H1 (cell line): ENCODE measurements at regions not wholly inside any gene's neighbourhood (a gene's known extent, or its start where the extent isn't known, plus 50 kb on each side); places are given as distances from the start of the nearest gene placed in this dataset.

Experiments
- CTCF ChIA-PET: fragments of 300-600 bp; sonication (Branson Sonifier 250); formaldehyde crosslinking; loops from one replicate; lab custom pipeline; 2021; ENCODE audit not compliant: partially characterized antibody; lab: Charles Lee
- POLR2A ChIA-PET: fragments of 300-600 bp; sonication (Branson Sonifier 250); formaldehyde crosslinking; loops from one replicate; lab custom pipeline; 2021; ENCODE audit warnings: inconsistent platforms; ENCODE audit not compliant: partially characterized antibody; lab: Charles Lee
- DNase-seq, 2 experiments: peaks; one replicate each; pipeline versions ENCODE4 v3.0.0 to v3.0.0-alpha.2; 2010 to 2022; ENCODE audit warnings: low spot score in 2 of 2, low read depth in 1 of 2, mixed read lengths in 1 of 2
- FAIRE-seq: peaks from 2 replicates; lab custom pipeline; 2011; peaks lifted over from hg19 to GRCh38; lab: Jason Lieb, UNC
- H2AFZ ChIP-seq: 2 replicates; pipeline ENCODE4 v1.8.1; 2012; ENCODE audit warnings: low read length, inconsistent platforms
- H2AK5ac ChIP-seq: 2 replicates; pipeline ENCODE4 v1.6.1; 2013; ENCODE audit warnings: low read depth, low read length
- H2BK120ac ChIP-seq: replicated peaks from 2 replicates; pipeline ENCODE3; 2013; ENCODE audit warnings: low read depth, low read length, inconsistent platforms
- H2BK12ac ChIP-seq: 2 replicates; pipeline ENCODE4 v1.6.1; 2013; ENCODE audit warnings: low read depth, low read length
- H2BK15ac ChIP-seq: 2 replicates; pipeline ENCODE4 v1.6.1; 2013; ENCODE audit warnings: low read length
- H2BK20ac ChIP-seq: 2 replicates; pipeline ENCODE4 v1.6.1; 2013; ENCODE audit warnings: low read length
- H2BK5ac ChIP-seq: 2 replicates; pipeline ENCODE4 v1.6.1; 2013; ENCODE audit warnings: low read depth, low read length
- H3K14ac ChIP-seq: 2 replicates; pipeline ENCODE4 v1.6.1; 2013; ENCODE audit warnings: inconsistent platforms; ENCODE audit not compliant: insufficient read length
- H3K18ac ChIP-seq: 2 replicates; pipeline ENCODE4 v1.6.1; 2013; ENCODE audit warnings: low read length; ENCODE audit errors: extremely low read depth
- H3K23ac ChIP-seq: 2 replicates; pipeline ENCODE4 v1.6.1; 2013; ENCODE audit warnings: inconsistent platforms; ENCODE audit not compliant: insufficient read length
- H3K23me2 ChIP-seq: 2 replicates; pipeline ENCODE4 v1.6.1; 2013; ENCODE audit warnings: low read depth, low read length
- H3K27ac ChIP-seq: 2 replicates; pipeline ENCODE4 v1.6.1; 2011; ENCODE audit warnings: low read depth, low read length, inconsistent platforms
- H3K27me3 ChIP-seq, 4 experiments: replicated peaks in 1 of 4; 1 replicate in 1 of 4; 2 replicates in 3 of 4; pipeline versions ENCODE4 v1.6.1 to v1.8.1; 2011 to 2013; ENCODE audit warnings: low read length in 3 of 4, mild to moderate bottlenecking in 3 of 4, inconsistent platforms in 2 of 4, mixed read lengths in 2 of 4, moderate library complexity in 1 of 4; ENCODE audit not compliant: control insufficient read depth in 3 of 4, insufficient read depth in 3 of 4; ENCODE audit errors: extremely low read depth in 1 of 4
- H3K36me3 ChIP-seq, 4 experiments: 2 replicates each; pipeline versions ENCODE4 v1.6.1 to v1.8.1; 2011 to 2013; ENCODE audit warnings: mild to moderate bottlenecking in 4 of 4, low read length in 3 of 4, moderate library complexity in 2 of 4, control low read depth in 1 of 4, inconsistent platforms in 1 of 4; ENCODE audit not compliant: insufficient read depth in 4 of 4, control insufficient read depth in 2 of 4
- H3K4ac ChIP-seq: replicated peaks from 2 replicates; pipeline ENCODE3; 2013; ENCODE audit warnings: low read length, low read depth, mixed read lengths, inconsistent platforms; ENCODE audit not compliant: insufficient read length
- H3K4me1 ChIP-seq, 4 experiments: replicated peaks in 1 of 4; 1 replicate in 1 of 4; 2 replicates in 3 of 4; pipeline versions ENCODE4 v1.6.1 to v1.8.1; 2011 to 2013; ENCODE audit warnings: low read length in 3 of 4, inconsistent platforms in 2 of 4, mixed read lengths in 1 of 4; ENCODE audit not compliant: insufficient read depth in 4 of 4, control insufficient read depth in 3 of 4
- H3K4me2 ChIP-seq, 2 experiments: 2 replicates each; pipeline versions ENCODE4 v1.6.1 to v1.8.1; 2011 to 2013; ENCODE audit warnings: low read depth in 2 of 2, low read length in 2 of 2, control low read depth in 1 of 2, inconsistent platforms in 1 of 2, mild to moderate bottlenecking in 1 of 2; ENCODE audit not compliant: insufficient read depth in 1 of 2
- H3K4me3 ChIP-seq, 4 experiments: fragments of 200-600, 300-600 bp in 1 of 4; sonication (generic), shearing (Covaris generic), sonication (Bioruptor Twin) in 1 of 4; 2 replicates each; pipeline versions ENCODE4 v1.5.1 to v1.8.1; 2011 to 2016; ENCODE audit warnings: low read length in 4 of 4, low read depth in 3 of 4, control low read depth in 2 of 4, inconsistent platforms in 2 of 4, mild to moderate bottlenecking in 2 of 4, mixed read lengths in 1 of 4, moderate library complexity in 1 of 4; ENCODE audit not compliant: insufficient read depth in 2 of 4; ENCODE audit errors: extremely low read depth in 1 of 4
- H3K56ac ChIP-seq: replicated peaks from 2 replicates; pipeline ENCODE3; 2013; ENCODE audit warnings: low read depth, mild to moderate bottlenecking, mixed read lengths, low read length, inconsistent platforms; ENCODE audit not compliant: insufficient read length
- H3K79me1 ChIP-seq: 2 replicates; pipeline ENCODE4 v1.6.1; 2013; ENCODE audit warnings: low read depth, low read length, control low read depth
- H3K79me2 ChIP-seq, 2 experiments: 2 replicates each; pipeline versions ENCODE4 v1.6.1 to v1.8.1; 2012 to 2013; ENCODE audit warnings: low read length in 2 of 2, mild to moderate bottlenecking in 2 of 2, inconsistent platforms in 1 of 2; ENCODE audit not compliant: insufficient read depth in 2 of 2, control insufficient read depth in 1 of 2
- H3K9ac ChIP-seq, 4 experiments: replicated peaks in 1 of 4; 1 replicate in 1 of 4; 2 replicates in 3 of 4; pipeline versions ENCODE4 v1.6.1 to v1.8.1; 2011 to 2013; ENCODE audit warnings: low read depth in 3 of 4, low read length in 3 of 4, control low read depth in 2 of 4, mild to moderate bottlenecking in 2 of 4, moderate library complexity in 2 of 4, inconsistent platforms in 1 of 4; ENCODE audit errors: extremely low read depth in 1 of 4
- H3K9me3 ChIP-seq, 2 experiments: 2 replicates each; pipeline versions ENCODE4 v1.6.1 to v1.8.1; 2012 to 2013; ENCODE audit warnings: mild to moderate bottlenecking in 2 of 2, moderate library complexity in 2 of 2, control low read depth in 1 of 2, inconsistent platforms in 1 of 2, low read depth in 1 of 2, low read length in 1 of 2, mixed read lengths in 1 of 2; ENCODE audit not compliant: insufficient read depth in 2 of 2
- H4K20me1 ChIP-seq, 2 experiments: replicated peaks in 1 of 2; 2 replicates each; pipeline versions ENCODE3 to v1.8.1; 2011 to 2013; ENCODE audit warnings: inconsistent platforms in 2 of 2, low read length in 2 of 2, mild to moderate bottlenecking in 1 of 2; ENCODE audit not compliant: insufficient read depth in 2 of 2, control insufficient read depth in 1 of 2
- H4K5ac ChIP-seq: 2 replicates; pipeline ENCODE4 v1.6.1; 2013; ENCODE audit warnings: low read length, low read depth, mixed read lengths, inconsistent platforms; ENCODE audit not compliant: insufficient read length
- H4K8ac ChIP-seq: 2 replicates; pipeline ENCODE4 v1.8.0; 2013; ENCODE audit warnings: mild to moderate bottlenecking, moderate library complexity, low read length, inconsistent platforms; ENCODE audit not compliant: insufficient read depth; ENCODE audit errors: extremely low read depth
- H4K91ac ChIP-seq: replicated peaks from 2 replicates; pipeline ENCODE3; 2013; ENCODE audit warnings: low read length, mixed read lengths, inconsistent platforms; ENCODE audit not compliant: insufficient read length
- ASH2L ChIP-seq: fragments of 200-600, 300-600 bp; sonication (generic); IDR thresholded peaks from one replicate; pipeline ENCODE4 v1.7.1; 2017; ENCODE audit warnings: low read length
- BCL11A ChIP-seq, 2 experiments: IDR thresholded peaks; one replicate each; pipeline ENCODE4 v1.6.1; 2011; ENCODE audit warnings: low read depth in 2 of 2, low read length in 2 of 2, mild to moderate bottlenecking in 2 of 2
- BRCA1 ChIP-seq: IDR thresholded peaks from 2 replicates; pipeline ENCODE4 v1.6.1; 2012; ENCODE audit warnings: low read depth, low read length, improper control_type of control experiment
- CHD2 ChIP-seq: IDR thresholded peaks from 2 replicates; pipeline ENCODE4 v1.6.1; 2012; ENCODE audit warnings: low read length, improper control_type of control experiment
- CREB1 ChIP-seq: IDR thresholded peaks from 2 replicates; pipeline ENCODE4 v1.6.1; 2012; ENCODE audit warnings: inconsistent platforms
- EGR1 ChIP-seq: IDR thresholded peaks from 2 replicates; pipeline ENCODE4 v1.6.1; 2011; ENCODE audit warnings: low read depth, low read length, borderline replicate concordance
- GTF2F1 ChIP-seq: IDR thresholded peaks from 2 replicates; pipeline ENCODE4 v1.6.1; 2012; ENCODE audit warnings: low read depth, low read length, improper control_type of control experiment, borderline replicate concordance
- POU5F1 ChIP-seq: IDR thresholded peaks from 2 replicates; pipeline ENCODE4 v1.6.1; 2011; ENCODE audit warnings: low read depth, mild to moderate bottlenecking, low read length, moderate library complexity
- RBBP5 ChIP-seq: IDR thresholded peaks from 2 replicates; pipeline ENCODE4 v1.7.1; 2012; ENCODE audit warnings: low read depth, mild to moderate bottlenecking, inconsistent platforms, low read length, moderate library complexity, borderline replicate concordance
- SAP30 ChIP-seq: fragments of 300-600 bp; sonication (generic); IDR thresholded peaks from 2 replicates; pipeline ENCODE4 v1.7.1; 2012; ENCODE audit warnings: low read length, moderate library complexity, mild to moderate bottlenecking, inconsistent platforms; ENCODE audit not compliant: insufficient read depth, insufficient replicate concordance
- SIRT6 ChIP-seq: IDR thresholded peaks from one replicate; pipeline ENCODE4 v1.7.1; 2012; ENCODE audit warnings: low read length, inconsistent platforms
- SP4 ChIP-seq: IDR thresholded peaks from 2 replicates; pipeline ENCODE4 v1.6.1; 2012; ENCODE audit warnings: low read length, inconsistent platforms
- TEAD4 ChIP-seq: IDR thresholded peaks from 2 replicates; pipeline ENCODE4 v1.6.1; 2012; ENCODE audit warnings: low read depth, low read length, inconsistent platforms, mixed read lengths
- WGBS, 2 experiments: shearing (Covaris generic) in 1 of 2; methylation state at CpG; one replicate each; pipeline versions ENCODE4 v1.1.6 to v1.1.7; 2013 to 2015; ENCODE audit warnings: low lambda C conversion rate in 2 of 2, mixed read lengths in 2 of 2, inconsistent platforms in 1 of 2, low coverage in 1 of 2, missing lambda C conversion rate in 1 of 2; ENCODE audit not compliant: insufficient replicate concordance in 2 of 2, insufficient coverage in 1 of 2, insufficient read length in 1 of 2; ENCODE audit errors: extremely low coverage in 1 of 2, missing lambda C conversion rate in 1 of 2; 5-methylcytosine and 5-hydroxymethylcytosine counted together
- TF ChIP-seq, protein P1 (sequence below): IDR thresholded peaks from 2 replicates; pipeline ENCODE4 v1.6.1; 2012; ENCODE audit warnings: inconsistent platforms
- TF ChIP-seq, protein P2 (sequence below): IDR thresholded peaks from 2 replicates; pipeline ENCODE4 v1.6.1; 2011; ENCODE audit warnings: low read length, improper control_type of control experiment

DNA sequence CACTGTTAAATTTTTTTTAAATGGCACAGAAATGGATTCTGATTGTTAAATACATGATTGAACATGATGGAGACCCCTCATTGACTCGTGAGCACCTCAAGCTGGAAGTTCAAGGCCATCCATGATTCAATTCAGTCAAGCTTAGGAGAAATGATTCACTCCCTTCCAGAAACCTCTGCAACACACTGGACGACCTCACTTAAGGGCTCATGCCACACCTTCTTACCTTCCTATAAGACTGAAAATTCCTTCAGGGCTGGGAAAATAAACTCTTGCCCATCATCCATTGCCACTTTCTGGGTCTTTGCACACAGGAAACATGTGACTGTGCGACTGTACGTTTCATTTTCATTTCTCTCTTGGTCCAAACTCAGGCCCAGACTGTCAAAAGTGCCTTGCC is 196.4 kb downstream of the TBXT start:
- Histone ChIP-seq H4K8ac (no peak overlapping the region), H3K56ac (no peak overlapping the region), H3K4me3 (no peak overlapping the region), H3K9me3 (no peaks in the 10 kb centered on the region), H3K4me2 (no peak overlapping the region), H3K23me2 (peaks cover 3% of the 10 kb centered on the region; the same call in 1 of the 2 replicates), H2AFZ (no peak overlapping the region), H3K18ac (no peak overlapping the region), H3K23ac (no peak overlapping the region), H4K20me1 (no peaks in the 10 kb centered on the region), H2BK120ac (no peak overlapping the region), H3K36me3 (no peaks in the 10 kb centered on the region), H3K27ac (no peak overlapping the region), H3K4ac (no peak overlapping the region), H3K27me3 (no peaks in the 10 kb centered on the region), H2BK20ac (no peak overlapping the region), H2AK5ac (no peak overlapping the region), H4K5ac (no peak overlapping the region), H2BK15ac (no peak overlapping the region), H3K9ac (no peak overlapping the region), H2BK5ac (no peak overlapping the region), H3K79me2 (no peaks in the 10 kb centered on the region), H3K79me1 (no peaks in the 10 kb centered on the region), H3K4me1 (no peaks in the 10 kb centered on the region), H4K91ac (no peak overlapping the region), H3K14ac (no peak overlapping the region), H2BK12ac (no peak overlapping the region)
- 86% methylated on average over 4 of the region's 4 CpGs; no CpG with 5 or more reads in 1 of the 2 experiments for WGBS, 2 experiments
- POLR2A ChIA-PET, result no interaction called here
- DNase-seq (no peak), FAIRE-seq (no peak)
- CTCF ChIA-PET, result interaction anchor here (0.7 to 1.4 kb wide), 2 partner anchors 9 to 126 kb away, joined by 3 to 4 read pairs; no protein-coding TSS in a partner anchor
- TF ChIP-seq ASH2L, result no peak
- TF ChIP-seq RBBP5, result no peak
- TF ChIP-seq, protein P1, sequence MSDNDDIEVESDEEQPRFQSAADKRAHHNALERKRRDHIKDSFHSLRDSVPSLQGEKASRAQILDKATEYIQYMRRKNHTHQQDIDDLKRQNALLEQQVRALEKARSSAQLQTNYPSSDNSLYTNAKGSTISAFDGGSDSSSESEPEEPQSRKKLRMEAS, result no peak
- TF ChIP-seq CHD2, result no peak
- TF ChIP-seq SAP30, result no peak
- no peak for TF ChIP-seq TEAD4
- no peak for TF ChIP-seq SIRT6
- no peak for TF ChIP-seq BRCA1
- TF ChIP-seq BCL11A (IDR thresholded peaks at IDR 0.05; ENCODE audit: low read depth in 2 of 2, low read length in 2 of 2), result no peak
- no peak for TF ChIP-seq EGR1
- TF ChIP-seq, protein P2, sequence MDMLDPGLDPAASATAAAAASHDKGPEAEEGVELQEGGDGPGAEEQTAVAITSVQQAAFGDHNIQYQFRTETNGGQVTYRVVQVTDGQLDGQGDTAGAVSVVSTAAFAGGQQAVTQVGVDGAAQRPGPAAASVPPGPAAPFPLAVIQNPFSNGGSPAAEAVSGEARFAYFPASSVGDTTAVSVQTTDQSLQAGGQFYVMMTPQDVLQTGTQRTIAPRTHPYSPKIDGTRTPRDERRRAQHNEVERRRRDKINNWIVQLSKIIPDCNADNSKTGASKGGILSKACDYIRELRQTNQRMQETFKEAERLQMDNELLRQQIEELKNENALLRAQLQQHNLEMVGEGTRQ, result no peak
- TF ChIP-seq SP4, result no peak
- no peak for TF ChIP-seq CREB1
- TF ChIP-seq POU5F1, result no peak
- no peak for TF ChIP-seq GTF2F1
